ENCODE measurements at regions not wholly inside any gene's neighbourhood (a gene's known extent, or its start where the extent isn't known, plus 50 kb on each side); places are given as distances from the start of the nearest gene placed in this dataset.

- intact Hi-C loops (cut with DNase I): no loop called here
- H3K4me3 ChIP-seq (ENCODE audit: low read length in 2 of 2): no peak overlapping the region
- ATAC-seq (ENCODE audit: low FRiP score): no peak
- no peaks in the 10 kb centered on the region for H3K27me3 ChIP-seq (ENCODE audit: control insufficient read depth in 1 of 2, insufficient read depth in 2 of 2, low read length in 1 of 2)
- WGBS, 2 donors: 78 to 83% methylated on average over 5 of the region's 5 CpGs
- DNase-seq: no peak
- H3K27ac ChIP-seq (ENCODE audit: low read depth in 1 of 2, low read length in 2 of 2): no peak overlapping the region
- no peaks in the 10 kb centered on the region for H3K4me1 ChIP-seq (ENCODE audit: control insufficient read depth in 1 of 2, insufficient read depth in 2 of 2, low read length in 2 of 2)
- H3K36me3 ChIP-seq (ENCODE audit: control insufficient read depth in 1 of 2, insufficient read depth in 2 of 2, low read length in 1 of 2): no peaks in the 10 kb centered on the region
- no peaks in the 10 kb centered on the region for H3K9me3 ChIP-seq (ENCODE audit: control insufficient read depth, low read length)
Observed at GRCh38 chr5:118156181-118156580, 832.2 kb downstream of the DTWD2 start.

GRCh38 chr5:118146824-118147223 is 841.5 kb downstream of the DTWD2 start:
- Histone ChIP-seq H3K9me3 (ENCODE audit: control insufficient read depth, low read length) (no peaks in the 10 kb centered on the region), H3K27ac (ENCODE audit: low read depth in 1 of 2, low read length in 2 of 2) (no peak overlapping the region), H3K4me1 (ENCODE audit: control insufficient read depth in 1 of 2, insufficient read depth in 2 of 2, low read length in 2 of 2) (no peaks in the 10 kb centered on the region), H3K27me3 (ENCODE audit: control insufficient read depth in 1 of 2, insufficient read depth in 2 of 2, low read length in 1 of 2) (no peaks in the 10 kb centered on the region), H3K36me3 (ENCODE audit: control insufficient read depth in 1 of 2, insufficient read depth in 2 of 2, low read length in 1 of 2) (no peaks in the 10 kb centered on the region), H3K4me3 (ENCODE audit: low read length in 2 of 2) (no peak overlapping the region)
- intact Hi-C loops (cut with DNase I): no loop called here
- DNase-seq: no peak
- no peak for ATAC-seq (ENCODE audit: low FRiP score)
- 47 to 72% methylated on average over 3 of the region's 3 CpGs for WGBS, 2 donors

DNA sequence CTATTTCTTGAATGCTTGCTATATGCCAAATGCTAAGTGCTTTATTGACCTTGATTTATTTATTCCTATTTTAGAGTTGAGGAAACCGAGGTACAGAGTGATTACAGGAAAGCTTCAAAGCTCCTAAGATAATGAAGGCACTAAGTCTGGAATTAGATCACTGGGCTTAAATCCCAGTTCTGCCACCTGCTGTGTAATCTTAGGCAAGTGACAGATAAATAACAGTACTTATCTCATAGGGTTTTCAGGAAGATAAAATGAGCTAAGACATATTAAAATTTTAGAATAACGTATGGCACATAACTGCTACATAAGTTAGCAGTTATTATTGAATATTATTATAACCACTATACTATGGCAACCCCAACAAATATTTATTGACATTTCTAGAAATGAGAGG is 843.8 kb downstream of the DTWD2 start:
- no peaks in the 10 kb centered on the region for H3K27me3 ChIP-seq (ENCODE audit: control insufficient read depth in 1 of 2, insufficient read depth in 2 of 2, low read length in 1 of 2)
- no peaks in the 10 kb centered on the region for H3K36me3 ChIP-seq (ENCODE audit: control insufficient read depth in 1 of 2, insufficient read depth in 2 of 2, low read length in 1 of 2)
- H3K9me3 ChIP-seq (ENCODE audit: control insufficient read depth, low read length): no peaks in the 10 kb centered on the region
- no peak for DNase-seq
- intact Hi-C loops (cut with DNase I): no loop called here
- no peak for ATAC-seq (ENCODE audit: low FRiP score)
- H3K4me1 ChIP-seq (ENCODE audit: control insufficient read depth in 1 of 2, insufficient read depth in 2 of 2, low read length in 2 of 2): no peaks in the 10 kb centered on the region
- H3K27ac ChIP-seq (ENCODE audit: low read depth in 1 of 2, low read length in 2 of 2): no peak overlapping the region
- no peak overlapping the region for H3K4me3 ChIP-seq (ENCODE audit: low read length in 2 of 2)
- WGBS, 2 donors: 42 to 43% methylated on average over 2 of the region's 2 CpGs

DNA sequence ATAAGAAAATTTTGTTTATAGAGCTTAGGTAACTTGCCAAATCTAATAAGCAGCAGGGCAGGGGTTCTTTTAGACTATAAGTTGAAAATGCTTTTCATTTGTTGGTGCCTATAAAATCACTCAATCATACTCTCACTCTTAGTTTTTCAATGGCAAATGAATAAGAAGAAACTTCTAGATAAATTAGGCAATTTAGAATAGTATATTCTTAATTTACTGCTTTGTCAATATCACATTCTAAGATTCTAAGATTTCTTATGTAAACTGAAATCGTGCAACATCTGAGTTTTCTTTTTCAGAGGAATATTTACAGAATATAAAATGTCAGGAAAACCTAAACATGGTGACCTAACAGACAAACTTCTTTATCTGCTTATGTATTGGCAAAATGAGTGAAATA is 849.0 kb downstream of the DTWD2 start:
- Histone ChIP-seq H3K4me1 (ENCODE audit: control insufficient read depth in 1 of 2, insufficient read depth in 2 of 2, low read length in 2 of 2) (no peaks in the 10 kb centered on the region), H3K4me3 (ENCODE audit: low read length in 2 of 2) (no peak overlapping the region), H3K27me3 (ENCODE audit: control insufficient read depth in 1 of 2, insufficient read depth in 2 of 2, low read length in 1 of 2) (no peaks in the 10 kb centered on the region), H3K36me3 (ENCODE audit: control insufficient read depth in 1 of 2, insufficient read depth in 2 of 2, low read length in 1 of 2) (no peaks in the 10 kb centered on the region), H3K27ac (ENCODE audit: low read depth in 1 of 2, low read length in 2 of 2) (no peak overlapping the region), H3K9me3 (ENCODE audit: control insufficient read depth, low read length) (no peaks in the 10 kb centered on the region)
- intact Hi-C loops (cut with DNase I): no loop called here
- no peak for DNase-seq
- WGBS, 2 donors: 39 to 42% methylated on average over 1 of the region's 1 CpG
- no peak for ATAC-seq (ENCODE audit: low FRiP score)

- Histone ChIP-seq H3K9me3 (ENCODE audit: control insufficient read depth, low read length) (peaks cover 1% of the 10 kb centered on the region), H3K4me1 (ENCODE audit: control insufficient read depth in 1 of 2, insufficient read depth in 2 of 2, low read length in 2 of 2) (no peaks in the 10 kb centered on the region), H3K4me3 (ENCODE audit: low read length in 2 of 2) (no peak overlapping the region), H3K27me3 (ENCODE audit: control insufficient read depth in 1 of 2, insufficient read depth in 2 of 2, low read length in 1 of 2) (no peaks in the 10 kb centered on the region), H3K36me3 (ENCODE audit: control insufficient read depth in 1 of 2, insufficient read depth in 2 of 2, low read length in 1 of 2) (no peaks in the 10 kb centered on the region), H3K27ac (ENCODE audit: low read depth in 1 of 2, low read length in 2 of 2) (no peak overlapping the region)
- no peak for DNase-seq
- intact Hi-C loops (cut with DNase I): no loop called here
- ATAC-seq (ENCODE audit: low FRiP score): no peak
Observed at GRCh38 chr5:118126159-118126558, 862.2 kb downstream of the DTWD2 start.

GRCh38 chr5:118125687-118126086 is 862.7 kb downstream of the DTWD2 start:
- H3K4me3 ChIP-seq (ENCODE audit: low read length in 2 of 2): no peak overlapping the region
- no peaks in the 10 kb centered on the region for H3K27me3 ChIP-seq (ENCODE audit: control insufficient read depth in 1 of 2, insufficient read depth in 2 of 2, low read length in 1 of 2)
- H3K4me1 ChIP-seq (ENCODE audit: control insufficient read depth in 1 of 2, insufficient read depth in 2 of 2, low read length in 2 of 2): no peaks in the 10 kb centered on the region
- 67 to 68% methylated on average over 4 of the region's 4 CpGs for WGBS, 2 donors
- intact Hi-C loops (cut with DNase I): no loop called here
- no peak for ATAC-seq (ENCODE audit: low FRiP score)
- H3K36me3 ChIP-seq (ENCODE audit: control insufficient read depth in 1 of 2, insufficient read depth in 2 of 2, low read length in 1 of 2): no peaks in the 10 kb centered on the region
- no peak for DNase-seq
- peaks cover 1% of the 10 kb centered on the region for H3K9me3 ChIP-seq (ENCODE audit: control insufficient read depth, low read length)
- H3K27ac ChIP-seq (ENCODE audit: low read depth in 1 of 2, low read length in 2 of 2): no peak overlapping the region

- WGBS, 2 donors: 89 to 94% methylated on average over 3 of the region's 3 CpGs
- intact Hi-C loops (cut with DNase I): no loop called here
- no peak for ATAC-seq (ENCODE audit: low FRiP score)
- no peak overlapping the region for H3K4me3 ChIP-seq (ENCODE audit: low read length in 2 of 2)
- no peak for DNase-seq
- no peak overlapping the region for H3K27ac ChIP-seq (ENCODE audit: low read depth in 1 of 2, low read length in 2 of 2)
- no peaks in the 10 kb centered on the region for H3K27me3 ChIP-seq (ENCODE audit: control insufficient read depth in 1 of 2, insufficient read depth in 2 of 2, low read length in 1 of 2)
- no peaks in the 10 kb centered on the region for H3K4me1 ChIP-seq (ENCODE audit: control insufficient read depth in 1 of 2, insufficient read depth in 2 of 2, low read length in 2 of 2)
- peaks cover 1% of the 10 kb centered on the region for H3K9me3 ChIP-seq (ENCODE audit: control insufficient read depth, low read length)
- no peaks in the 10 kb centered on the region for H3K36me3 ChIP-seq (ENCODE audit: control insufficient read depth in 1 of 2, insufficient read depth in 2 of 2, low read length in 1 of 2)
Observed at GRCh38 chr5:118121258-118121657, 867.1 kb downstream of the DTWD2 start.

GRCh38 chr5:118115791-118116190 is 872.6 kb downstream of the DTWD2 start:
- ATAC-seq (ENCODE audit: low FRiP score): no peak
- intact Hi-C loops (cut with DNase I): no loop called here

DNA sequence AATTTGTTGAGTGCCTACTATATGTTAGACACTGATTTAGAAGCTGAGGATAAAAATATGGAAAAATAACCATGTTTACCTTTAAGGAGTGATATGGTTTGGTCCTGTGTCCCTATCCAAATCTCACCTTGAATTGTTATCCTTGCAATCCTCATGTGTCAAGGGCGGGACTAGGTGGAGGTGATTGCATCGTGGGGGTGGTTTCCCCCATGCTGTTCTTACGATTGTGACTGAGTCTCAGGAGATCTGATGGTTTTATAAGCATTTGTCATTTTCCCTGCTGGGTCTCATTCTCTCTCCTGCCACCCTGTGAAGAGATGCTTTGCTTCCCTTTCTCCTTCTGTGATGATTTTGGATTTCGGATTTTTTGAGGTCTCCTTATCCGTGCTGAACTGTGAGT is 876.4 kb downstream of the DTWD2 start:
- no peaks in the 10 kb centered on the region for H3K27me3 ChIP-seq (ENCODE audit: control insufficient read depth in 1 of 2, insufficient read depth in 2 of 2, low read length in 1 of 2)
- no peak overlapping the region for H3K27ac ChIP-seq (ENCODE audit: low read depth in 1 of 2, low read length in 2 of 2)
- H3K4me1 ChIP-seq (ENCODE audit: control insufficient read depth in 1 of 2, insufficient read depth in 2 of 2, low read length in 2 of 2): no peaks in the 10 kb centered on the region
- H3K36me3 ChIP-seq (ENCODE audit: control insufficient read depth in 1 of 2, insufficient read depth in 2 of 2, low read length in 1 of 2): no peaks in the 10 kb centered on the region
- H3K4me3 ChIP-seq (ENCODE audit: low read length in 2 of 2): no peak overlapping the region
- H3K9me3 ChIP-seq (ENCODE audit: control insufficient read depth, low read length): no peaks in the 10 kb centered on the region
- ATAC-seq (ENCODE audit: low FRiP score): no peak
- DNase-seq: no peak
- intact Hi-C loops (cut with DNase I): no loop called here
- 69 to 70% methylated on average over 5 of the region's 5 CpGs for WGBS, 2 donors

More at GRCh38 chr5:118115791-118116190, 872.6 kb downstream of the DTWD2 start:
- Histone ChIP-seq H3K27me3 (ENCODE audit: control insufficient read depth in 1 of 2, insufficient read depth in 2 of 2, low read length in 1 of 2) (no peaks in the 10 kb centered on the region), H3K4me3 (ENCODE audit: low read length in 2 of 2) (no peak overlapping the region), H3K4me1 (ENCODE audit: control insufficient read depth in 1 of 2, insufficient read depth in 2 of 2, low read length in 2 of 2) (no peaks in the 10 kb centered on the region), H3K27ac (ENCODE audit: low read depth in 1 of 2, low read length in 2 of 2) (no peak overlapping the region), H3K9me3 (ENCODE audit: control insufficient read depth, low read length) (no peaks in the 10 kb centered on the region), H3K36me3 (ENCODE audit: control insufficient read depth in 1 of 2, insufficient read depth in 2 of 2, low read length in 1 of 2) (no peaks in the 10 kb centered on the region)
- WGBS, 2 donors: 76 to 77% methylated on average over 4 of the region's 4 CpGs
- no peak for DNase-seq

Data from aorta (tissue), 5 donors.